ENCODE measurements at regions not wholly inside any gene's neighbourhood (a gene's known extent, or its start where the extent isn't known, plus 50 kb on each side); places are given as distances from the start of the nearest gene placed in this dataset.

DNA sequence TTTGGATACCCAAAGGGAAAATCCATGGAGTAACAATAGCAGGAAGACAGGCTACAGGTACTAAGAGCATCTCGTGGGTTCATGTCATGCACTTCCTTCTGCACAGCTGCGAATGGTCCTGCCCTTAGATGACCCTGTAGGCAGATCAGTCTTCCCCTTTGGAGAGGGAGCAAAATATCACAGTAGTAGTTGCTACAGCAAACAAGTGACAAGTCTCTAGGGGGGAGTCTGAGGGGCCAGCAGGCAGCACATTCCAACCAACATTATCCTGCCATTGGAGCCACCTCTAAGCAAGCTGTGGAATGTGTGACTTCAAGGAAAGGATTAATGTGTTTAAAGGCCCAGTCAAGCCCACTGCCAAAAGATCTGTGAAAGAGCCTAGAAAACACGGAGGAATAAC lies 273.2 kb upstream of the PARD3B start:
- no peak for DNase-seq (ENCODE audit: insufficient read length, low spot score)
- FAIRE-seq, result no peak

DNA sequence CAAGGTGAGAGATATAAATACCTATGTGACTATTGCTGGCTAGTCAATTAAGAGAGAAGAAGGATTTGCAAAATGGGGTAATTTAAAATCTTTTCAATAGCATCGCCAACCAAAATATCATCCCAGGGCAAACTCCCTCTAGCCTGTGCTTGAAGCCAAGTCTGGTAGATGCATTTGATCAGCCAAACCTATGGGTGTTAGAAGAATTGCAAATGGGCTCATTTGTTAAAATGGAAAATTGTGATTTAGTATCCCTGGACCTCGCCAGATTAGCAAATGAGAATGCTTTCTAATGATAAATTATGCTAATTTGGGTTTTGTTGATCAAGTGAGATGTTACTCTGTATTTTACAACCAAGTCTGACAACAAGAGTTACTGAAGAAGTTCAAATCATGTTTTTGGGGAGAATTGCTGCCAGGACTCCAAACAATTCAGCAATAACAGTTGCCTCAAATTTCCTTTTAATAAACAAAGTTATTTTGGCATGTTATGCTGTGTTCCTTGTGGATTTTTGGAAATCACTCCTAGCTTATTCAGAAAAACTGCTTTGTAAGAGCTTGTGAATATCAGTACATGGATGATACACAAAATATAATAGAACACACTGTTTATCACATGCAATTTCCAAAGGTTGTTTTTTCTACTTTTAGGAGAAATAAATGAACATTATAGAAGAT lies 272.5 kb upstream of the PARD3B start:
- DNase-seq (ENCODE audit: insufficient read length, low spot score), result no peak
- no peak for FAIRE-seq
- TF ChIP-seq, protein P1, sequence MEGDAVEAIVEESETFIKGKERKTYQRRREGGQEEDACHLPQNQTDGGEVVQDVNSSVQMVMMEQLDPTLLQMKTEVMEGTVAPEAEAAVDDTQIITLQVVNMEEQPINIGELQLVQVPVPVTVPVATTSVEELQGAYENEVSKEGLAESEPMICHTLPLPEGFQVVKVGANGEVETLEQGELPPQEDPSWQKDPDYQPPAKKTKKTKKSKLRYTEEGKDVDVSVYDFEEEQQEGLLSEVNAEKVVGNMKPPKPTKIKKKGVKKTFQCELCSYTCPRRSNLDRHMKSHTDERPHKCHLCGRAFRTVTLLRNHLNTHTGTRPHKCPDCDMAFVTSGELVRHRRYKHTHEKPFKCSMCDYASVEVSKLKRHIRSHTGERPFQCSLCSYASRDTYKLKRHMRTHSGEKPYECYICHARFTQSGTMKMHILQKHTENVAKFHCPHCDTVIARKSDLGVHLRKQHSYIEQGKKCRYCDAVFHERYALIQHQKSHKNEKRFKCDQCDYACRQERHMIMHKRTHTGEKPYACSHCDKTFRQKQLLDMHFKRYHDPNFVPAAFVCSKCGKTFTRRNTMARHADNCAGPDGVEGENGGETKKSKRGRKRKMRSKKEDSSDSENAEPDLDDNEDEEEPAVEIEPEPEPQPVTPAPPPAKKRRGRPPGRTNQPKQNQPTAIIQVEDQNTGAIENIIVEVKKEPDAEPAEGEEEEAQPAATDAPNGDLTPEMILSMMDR (IDR thresholded peaks at IDR 0.05; ENCODE audit: insufficient read depth, missing control alignments), result no peak

More for the DNA sequence above, 273.2 kb upstream of the PARD3B start:
- TF ChIP-seq, protein P1 (IDR thresholded peaks at IDR 0.05; ENCODE audit: insufficient read depth, missing control alignments), result no peak

DNA sequence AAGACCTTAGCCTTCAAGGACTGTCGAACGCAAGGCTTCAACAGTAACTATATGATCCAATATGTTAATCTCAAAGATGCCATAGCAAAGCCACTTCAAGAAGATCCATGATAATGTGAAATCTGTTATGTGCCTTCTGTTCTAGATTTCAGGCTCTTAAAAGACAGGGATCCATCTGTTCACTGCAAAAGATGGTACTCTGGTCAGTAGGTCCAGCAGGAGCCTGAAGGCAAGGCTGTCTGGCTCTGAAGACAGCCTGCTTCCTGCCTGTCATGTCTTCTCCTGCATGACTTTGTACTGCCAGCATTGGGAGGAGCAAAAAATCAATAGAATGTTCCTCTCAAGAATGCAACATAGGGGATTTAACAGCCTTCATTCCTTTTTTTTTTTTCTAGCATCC lies 270.8 kb upstream of the PARD3B start:
- DNase-seq (ENCODE audit: insufficient read length, low spot score) (no peak), FAIRE-seq (no peak)
- TF ChIP-seq, protein P1 (IDR thresholded peaks at IDR 0.05; ENCODE audit: insufficient read depth, missing control alignments), result no peak

DNA sequence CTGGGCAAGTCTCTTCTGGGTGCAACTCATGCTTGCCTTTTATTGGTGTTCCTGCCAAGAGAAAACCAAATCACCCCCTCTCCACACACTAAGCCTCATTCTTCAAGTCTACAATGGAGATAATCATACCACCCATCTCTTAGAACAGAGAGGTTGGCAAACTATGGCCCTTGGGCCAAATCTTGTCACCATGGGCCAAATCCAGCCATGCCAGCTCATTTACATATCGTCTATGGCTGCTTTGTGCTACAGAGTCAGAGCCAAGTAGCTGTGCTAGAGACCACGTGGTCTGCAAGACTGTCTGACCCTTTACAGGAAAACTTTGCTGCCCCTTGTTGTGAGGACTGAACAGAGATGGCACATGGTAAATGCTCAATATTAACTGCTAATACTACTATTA lies 270.3 kb upstream of the PARD3B start:
- DNase-seq (ENCODE audit: insufficient read length, low spot score) (no peak), FAIRE-seq (no peak)
- TF ChIP-seq, protein P1 (IDR thresholded peaks at IDR 0.05; ENCODE audit: insufficient read depth, missing control alignments), result no peak

DNA sequence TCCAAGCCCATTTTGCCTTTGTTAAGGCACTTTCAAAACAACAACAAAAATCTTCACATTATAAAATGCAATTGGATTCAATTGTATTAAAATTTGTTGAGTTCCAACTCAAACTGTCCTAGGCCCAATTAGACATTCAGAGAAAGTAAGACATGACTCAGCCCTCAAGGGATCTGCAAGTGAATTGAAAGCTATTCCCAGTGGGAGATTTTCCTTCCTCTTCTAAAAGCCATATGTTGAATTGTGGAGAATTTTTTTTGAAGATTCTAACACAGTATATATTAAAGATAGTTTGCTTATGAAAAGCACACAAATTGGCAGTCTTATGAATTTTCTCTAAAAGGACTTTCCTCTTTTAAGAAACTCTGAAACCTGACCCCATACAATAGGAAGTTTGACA lies 268.0 kb upstream of the PARD3B start:
- TF ChIP-seq, protein P1 (IDR thresholded peaks at IDR 0.05; ENCODE audit: insufficient read depth, missing control alignments), result no peak
- no peak for DNase-seq (ENCODE audit: insufficient read length, low spot score)
- no peak for FAIRE-seq

DNA sequence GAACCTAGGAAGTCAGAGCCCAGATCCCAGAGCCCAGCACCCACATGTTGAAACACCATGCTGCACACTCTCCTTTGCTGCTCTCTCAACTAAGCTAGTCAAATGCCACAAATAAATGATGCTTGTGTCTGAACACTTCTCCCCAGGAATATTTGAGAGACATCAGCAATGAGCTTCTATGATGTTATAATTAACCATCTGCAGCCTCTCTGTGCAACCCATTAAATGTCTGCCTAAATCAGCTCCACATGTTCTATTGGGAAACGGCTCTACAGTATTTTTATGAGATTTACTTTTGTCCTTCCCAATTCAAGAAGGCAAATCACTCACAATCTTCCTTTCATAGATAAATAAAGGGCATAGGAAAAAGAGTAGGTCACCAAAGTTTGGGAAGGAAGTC lies 266.8 kb upstream of the PARD3B start:
- TF ChIP-seq, protein P1 (IDR thresholded peaks at IDR 0.05; ENCODE audit: insufficient read depth, missing control alignments), result no peak
- DNase-seq (ENCODE audit: insufficient read length, low spot score) (no peak), FAIRE-seq (no peak)

DNA sequence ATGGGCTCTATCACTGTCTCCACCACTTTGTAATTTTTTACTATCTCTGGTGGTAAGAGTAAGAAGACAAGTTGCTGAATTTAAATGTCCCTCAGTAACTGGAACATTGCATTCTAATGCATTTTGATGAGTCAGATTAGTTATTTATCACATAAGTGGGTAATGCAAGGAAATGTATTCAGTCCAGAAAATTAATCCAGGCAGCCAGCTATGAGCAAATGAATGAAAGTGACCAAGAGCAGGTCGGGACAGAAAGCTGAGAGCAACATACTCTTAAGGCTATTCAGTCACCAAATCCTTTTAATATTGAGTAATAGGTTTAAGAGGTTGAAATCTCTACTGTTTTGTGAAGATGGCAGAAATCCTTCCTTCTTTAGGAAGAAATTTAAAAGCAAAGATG lies 265.5 kb upstream of the PARD3B start:
- FAIRE-seq, result no peak
- TF ChIP-seq, protein P1 (IDR thresholded peaks at IDR 0.05; ENCODE audit: insufficient read depth, missing control alignments), result no peak
- DNase-seq (ENCODE audit: insufficient read length, low spot score), result no peak
